NT2/D1 (cell line): ENCODE measurements at regions not wholly inside any gene's neighbourhood (a gene's known extent, or its start where the extent isn't known, plus 50 kb on each side); places are given as distances from the start of the nearest gene placed in this dataset.

Experiments used
- DNase-seq: peaks from one replicate; pipeline ENCODE4 v3.0.0-alpha.2; 2011; ENCODE audit warnings: low read depth, low spot score
- H3K27me3 ChIP-seq: 2 replicates; pipeline ENCODE4 v1.6.0; 2011; ENCODE audit warnings: mild to moderate bottlenecking; ENCODE audit not compliant: insufficient read length, insufficient read depth
- H3K36me3 ChIP-seq: 2 replicates; pipeline ENCODE4 v1.6.1; 2011; ENCODE audit warnings: mild to moderate bottlenecking, low read length, mixed read lengths; ENCODE audit not compliant: insufficient read depth, insufficient read length
- H3K4me1 ChIP-seq: 2 replicates; pipeline ENCODE4 v1.5.1; 2011; ENCODE audit not compliant: insufficient read depth, insufficient read length
- H3K4me3 ChIP-seq: 2 replicates; pipeline ENCODE4 v1.5.1; 2011; ENCODE audit warnings: low read depth; ENCODE audit not compliant: insufficient read length
- H3K9ac ChIP-seq: 2 replicates; pipeline ENCODE4 v1.6.0; 2011; ENCODE audit warnings: low read depth; ENCODE audit not compliant: insufficient read length
- H3K9me3 ChIP-seq: 2 replicates; pipeline ENCODE4 v1.5.1; 2011; ENCODE audit warnings: mild to moderate bottlenecking, low read length; ENCODE audit not compliant: insufficient read depth
- SUZ12 ChIP-seq: IDR thresholded peaks from 2 replicates; pipeline ENCODE4 v1.6.1; 2011; ENCODE audit not compliant: insufficient read length, insufficient read depth; ENCODE audit errors: extremely low read depth
- YY1 ChIP-seq: IDR thresholded peaks from 2 replicates; pipeline ENCODE4 v1.6.1; 2011; ENCODE audit not compliant: insufficient read length, insufficient read depth
- ZNF274 ChIP-seq: IDR thresholded peaks from 2 replicates; pipeline ENCODE4 v1.6.1; 2011; ENCODE audit warnings: mild to moderate bottlenecking, low read depth, low read length

DNA sequence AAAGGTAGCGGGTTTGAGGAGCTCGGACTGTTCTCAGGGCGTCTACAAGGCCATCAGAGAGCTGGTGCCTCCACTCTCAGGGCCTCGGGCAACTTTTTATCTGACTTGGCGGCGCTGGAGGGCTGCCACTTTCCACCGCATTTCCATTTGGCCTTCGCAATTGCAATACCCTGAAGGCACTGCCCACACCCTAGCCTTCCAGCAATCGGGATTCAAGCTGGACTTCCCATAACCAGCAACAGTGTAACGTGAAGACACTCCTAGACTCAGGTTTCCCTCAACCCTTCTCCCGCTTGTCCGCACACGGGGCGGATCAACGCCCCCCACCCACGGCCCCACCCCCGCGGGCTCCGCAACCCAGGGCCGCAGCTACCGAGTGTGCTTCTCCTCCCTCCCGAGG is 50.2 kb upstream of the BCOR start:
- DNase-seq: no peak
- H3K9me3 ChIP-seq: peaks cover 7% of the 10 kb centered on the region; the same call in 1 of the 2 replicates
- TF ChIP-seq SUZ12: no peak
- no peak for TF ChIP-seq YY1
- no peak for TF ChIP-seq ZNF274
- no peaks in the 10 kb centered on the region for H3K36me3 ChIP-seq
- H3K9ac ChIP-seq: peak overlapping the region; percentile 9
- H3K4me3 ChIP-seq: no peak overlapping the region
- peaks cover 25% of the 10 kb centered on the region for H3K4me1 ChIP-seq
- peaks cover 72% of the 10 kb centered on the region for H3K27me3 ChIP-seq
